HG03457 (cell line): ENCODE measurements at regions not wholly inside any gene's neighbourhood (a gene's known extent, or its start where the extent isn't known, plus 50 kb on each side); places are given as distances from the start of the nearest gene placed in this dataset.
"Not testable (repeated sequence)": the region's sequence is repeated elsewhere in the genome, so short reads cannot be mapped to it uniquely, and the experiment has no call there.

Experiments used
- ATAC-seq: cut with Tn5 transposase; IDR thresholded peaks from one replicate; pipeline ENCODE4 v1.9.1; 2021; ENCODE audit warnings: moderate number of reproducible peaks; ENCODE audit not compliant: unreplicated experiment

- ATAC-seq: no peak
Measured at GRCh38 chr15:62404194-62404985, 239.3 kb upstream of the C2CD4B start.

GRCh38 chr15:62406305-62406891 lies 241.3 kb upstream of the C2CD4B start:
- no peak for ATAC-seq

- no peak for ATAC-seq
Measured at GRCh38 chr15:62407216-62407615, 242.1 kb upstream of the C2CD4B start.

GRCh38 chr15:62407962-62408361 lies 242.9 kb upstream of the C2CD4B start:
- ATAC-seq: no peak

- no peak for ATAC-seq
Measured at GRCh38 chr15:62409466-62409865, 244.4 kb upstream of the C2CD4B start.

GRCh38 chr15:62412686-62413085 lies 247.6 kb upstream of the C2CD4B start:
- ATAC-seq: no peak

- no peak for ATAC-seq
Measured at GRCh38 chr15:62413153-62413552, 248.1 kb upstream of the C2CD4B start.

GRCh38 chr15:62413786-62414185 lies 248.7 kb upstream of the C2CD4B start:
- ATAC-seq: no peak

- no peak for ATAC-seq
Measured at GRCh38 chr15:62415498-62415897, 250.4 kb upstream of the C2CD4B start.

GRCh38 chr15:62416526-62416925 lies 251.4 kb upstream of the C2CD4B start:
- ATAC-seq: no peak

GRCh38 chr15:62417439-62417838 lies 252.4 kb upstream of the C2CD4B start:
- ATAC-seq: no peak

GRCh38 chr15:62418496-62418895 lies 253.4 kb upstream of the C2CD4B start:
- not testable (repeated sequence) for ATAC-seq

- ATAC-seq: no peak
Measured at GRCh38 chr15:62419192-62419591, 254.1 kb upstream of the C2CD4B start.

GRCh38 chr15:62420371-62420770 lies 255.3 kb upstream of the C2CD4B start:
- not testable (repeated sequence) for ATAC-seq

- no peak for ATAC-seq
Measured at GRCh38 chr15:62421289-62421688, 256.2 kb upstream of the C2CD4B start.

GRCh38 chr15:62426387-62426956 lies 261.4 kb upstream of the C2CD4B start:
- ATAC-seq: no peak

GRCh38 chr15:62428259-62428658 lies 263.2 kb upstream of the C2CD4B start:
- ATAC-seq: no peak

- ATAC-seq: no peak
Measured at GRCh38 chr15:62428851-62429598, 263.9 kb upstream of the C2CD4B start.

- ATAC-seq: no peak
Measured at GRCh38 chr15:62430056-62430455, 265.0 kb upstream of the C2CD4B start.

- ATAC-seq: no peak
Measured at GRCh38 chr15:62430552-62430951, 265.5 kb upstream of the C2CD4B start.

- no peak for ATAC-seq
Measured at GRCh38 chr15:62431008-62431797, 266.1 kb upstream of the C2CD4B start.
